ENCODE measurements at regions not wholly inside any gene's neighbourhood (a gene's known extent, or its start where the extent isn't known, plus 50 kb on each side); places are given as distances from the start of the nearest gene placed in this dataset.

GRCh38 chr14:96143906-96144305, 60.7 kb upstream of the BDKRB2 start:
- peaks cover 9% of the 10 kb centered on the region for H3K9me3 Mint-ChIP-seq
- no peaks in the 10 kb centered on the region for H3K36me3 Mint-ChIP-seq

GRCh38 chr14:96145116-96145864, 59.3 kb upstream of the BDKRB2 start:
- CTCF ChIA-PET = no interaction called here
- POLR2A ChIA-PET = no interaction called here
- DNase-seq = no peak
- H3K9me3 Mint-ChIP-seq = peaks cover 7% of the 10 kb centered on the region
- H3K4me3 Mint-ChIP-seq = no peak overlapping the region
- H3K36me3 Mint-ChIP-seq = no peaks in the 10 kb centered on the region
- H3K27me3 Mint-ChIP-seq = peaks cover 9% of the 10 kb centered on the region
- intact Hi-C loops (cut with micrococcal nuclease) = no loop called here
- no peak overlapping the region for H3K27ac Mint-ChIP-seq
- no peaks in the 10 kb centered on the region for H3K4me1 Mint-ChIP-seq (ENCODE audit: low read depth)

More at GRCh38 chr14:96143906-96144305, 60.7 kb upstream of the BDKRB2 start:
- intact Hi-C loops (cut with micrococcal nuclease) = no loop called here
- DNase-seq = no peak
- ChIA-PET POLR2A (no interaction called here), CTCF (no interaction called here)
- H3K27ac Mint-ChIP-seq = no peak overlapping the region
- H3K4me3 Mint-ChIP-seq = no peak overlapping the region
- peaks cover 9% of the 10 kb centered on the region for H3K27me3 Mint-ChIP-seq
- H3K4me1 Mint-ChIP-seq (ENCODE audit: low read depth) = no peaks in the 10 kb centered on the region

GRCh38 chr14:96146131-96146771, 58.4 kb upstream of the BDKRB2 start:
- intact Hi-C loops (cut with micrococcal nuclease) = no loop called here
- POLR2A ChIA-PET = no interaction called here

GRCh38 chr14:96148631-96149030, 56.0 kb upstream of the BDKRB2 start:
- Mint-ChIP-seq H3K27me3 (peaks cover 3% of the 10 kb centered on the region), H3K9me3 (peaks cover 7% of the 10 kb centered on the region), H3K4me3 (no peak overlapping the region), H3K27ac (no peak overlapping the region), H3K36me3 (no peaks in the 10 kb centered on the region), H3K4me1 (ENCODE audit: low read depth) (no peaks in the 10 kb centered on the region)
- POLR2A ChIA-PET = no interaction called here
- CTCF ChIA-PET = no interaction called here
- no peak for DNase-seq
- intact Hi-C loops (cut with micrococcal nuclease) = no loop called here

More at GRCh38 chr14:96146131-96146771, 58.4 kb upstream of the BDKRB2 start:
- no peak for DNase-seq
- no peak overlapping the region for H3K4me3 Mint-ChIP-seq
- no peaks in the 10 kb centered on the region for H3K4me1 Mint-ChIP-seq (ENCODE audit: low read depth)
- H3K27ac Mint-ChIP-seq = no peak overlapping the region
- H3K27me3 Mint-ChIP-seq = peaks cover 9% of the 10 kb centered on the region
- CTCF ChIA-PET = no interaction called here
- peaks cover 7% of the 10 kb centered on the region for H3K9me3 Mint-ChIP-seq
- no peaks in the 10 kb centered on the region for H3K36me3 Mint-ChIP-seq

GRCh38 chr14:96149131-96149530, 55.5 kb upstream of the BDKRB2 start:
- no peak overlapping the region for H3K27ac Mint-ChIP-seq
- H3K4me1 Mint-ChIP-seq (ENCODE audit: low read depth) = no peaks in the 10 kb centered on the region
- POLR2A ChIA-PET = no interaction called here
- peaks cover 3% of the 10 kb centered on the region for H3K27me3 Mint-ChIP-seq
- H3K36me3 Mint-ChIP-seq = no peaks in the 10 kb centered on the region
- DNase-seq = no peak
- no peak overlapping the region for H3K4me3 Mint-ChIP-seq
- CTCF ChIA-PET = no interaction called here
- H3K9me3 Mint-ChIP-seq = peaks cover 7% of the 10 kb centered on the region
- intact Hi-C loops (cut with micrococcal nuclease) = no loop called here

GRCh38 chr14:96150214-96150613, 54.4 kb upstream of the BDKRB2 start:
- DNase-seq = no peak
- ChIA-PET POLR2A (no interaction called here), CTCF (no interaction called here)
- intact Hi-C loops (cut with micrococcal nuclease) = no loop called here
- Mint-ChIP-seq H3K4me1 (ENCODE audit: low read depth) (no peaks in the 10 kb centered on the region), H3K4me3 (no peak overlapping the region), H3K9me3 (peaks cover 5% of the 10 kb centered on the region), H3K36me3 (no peaks in the 10 kb centered on the region), H3K27ac (no peak overlapping the region), H3K27me3 (no peaks in the 10 kb centered on the region)

GRCh38 chr14:96151242-96151641, 53.4 kb upstream of the BDKRB2 start:
- intact Hi-C loops (cut with micrococcal nuclease) = no loop called here
- Mint-ChIP-seq H3K4me3 (no peak overlapping the region), H3K27ac (no peak overlapping the region), H3K36me3 (no peaks in the 10 kb centered on the region), H3K27me3 (no peaks in the 10 kb centered on the region), H3K4me1 (ENCODE audit: low read depth) (no peaks in the 10 kb centered on the region), H3K9me3 (peaks cover 5% of the 10 kb centered on the region)
- ChIA-PET POLR2A (no interaction called here), CTCF (no interaction called here)
- DNase-seq = no peak

GRCh38 chr14:96153003-96153402, 51.6 kb upstream of the BDKRB2 start:
- ChIA-PET POLR2A (no interaction called here), CTCF (interaction anchor here (0.6 kb wide), 1 partner anchor 43 kb away, joined by 3 read pairs; no protein-coding TSS in a partner anchor)
- Mint-ChIP-seq H3K4me1 (ENCODE audit: low read depth) (no peaks in the 10 kb centered on the region), H3K36me3 (no peaks in the 10 kb centered on the region), H3K27me3 (no peaks in the 10 kb centered on the region), H3K4me3 (no peak overlapping the region), H3K9me3 (peaks cover 4% of the 10 kb centered on the region), H3K27ac (no peak overlapping the region)
- DNase-seq = no peak
- intact Hi-C loops (cut with micrococcal nuclease) = no loop called here

Measured in activated CD4-positive, alpha-beta memory T cell treated with anti-CD3 and anti-CD28 coated beads for 36 hours (primary cell).